ENCODE measurements at regions not wholly inside any gene's neighbourhood (a gene's known extent, or its start where the extent isn't known, plus 50 kb on each side); places are given as distances from the start of the nearest gene placed in this dataset.

- POLR2A ChIA-PET = no interaction called here
- Histone ChIP-seq H4K20me1 (ENCODE audit: insufficient read depth, low read length) (no peaks in the 10 kb centered on the region), H3K36me3 (ENCODE audit: insufficient read depth, low read length) (no peaks in the 10 kb centered on the region), H3K9me2 (ENCODE audit: insufficient read depth, low read length) (no peaks in the 10 kb centered on the region), H3K79me2 (ENCODE audit: insufficient read depth, low read depth, low read length) (no peaks in the 10 kb centered on the region), H3K9me3 (ENCODE audit: low read length) (no peaks in the 10 kb centered on the region), H2AFZ (ENCODE audit: low read length) (no peak overlapping the region), H3K4me1 (ENCODE audit: insufficient read depth, low read length, poor library complexity, severe bottlenecking) (no peaks in the 10 kb centered on the region), H3K27ac (ENCODE audit: low read depth, low read length, poor library complexity, severe bottlenecking) (no peak overlapping the region), H3K4me2 (ENCODE audit: low read length) (no peak overlapping the region), H3K4me3 (ENCODE audit: low read depth, low read length, poor library complexity, severe bottlenecking) (no peak overlapping the region)
- intact Hi-C loops (cut with micrococcal nuclease; ENCODE audit: unreplicated experiment) = no loop called here
- no TSS peak for BruUV-seq (replicated peaks)
- CTCF ChIA-PET (ENCODE audit: unreplicated experiment) = no interaction called here
- TF ChIP-seq, protein P1, sequence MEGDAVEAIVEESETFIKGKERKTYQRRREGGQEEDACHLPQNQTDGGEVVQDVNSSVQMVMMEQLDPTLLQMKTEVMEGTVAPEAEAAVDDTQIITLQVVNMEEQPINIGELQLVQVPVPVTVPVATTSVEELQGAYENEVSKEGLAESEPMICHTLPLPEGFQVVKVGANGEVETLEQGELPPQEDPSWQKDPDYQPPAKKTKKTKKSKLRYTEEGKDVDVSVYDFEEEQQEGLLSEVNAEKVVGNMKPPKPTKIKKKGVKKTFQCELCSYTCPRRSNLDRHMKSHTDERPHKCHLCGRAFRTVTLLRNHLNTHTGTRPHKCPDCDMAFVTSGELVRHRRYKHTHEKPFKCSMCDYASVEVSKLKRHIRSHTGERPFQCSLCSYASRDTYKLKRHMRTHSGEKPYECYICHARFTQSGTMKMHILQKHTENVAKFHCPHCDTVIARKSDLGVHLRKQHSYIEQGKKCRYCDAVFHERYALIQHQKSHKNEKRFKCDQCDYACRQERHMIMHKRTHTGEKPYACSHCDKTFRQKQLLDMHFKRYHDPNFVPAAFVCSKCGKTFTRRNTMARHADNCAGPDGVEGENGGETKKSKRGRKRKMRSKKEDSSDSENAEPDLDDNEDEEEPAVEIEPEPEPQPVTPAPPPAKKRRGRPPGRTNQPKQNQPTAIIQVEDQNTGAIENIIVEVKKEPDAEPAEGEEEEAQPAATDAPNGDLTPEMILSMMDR (conservative IDR thresholded peaks at IDR 0.05; ENCODE audit: low read length) = no peak
- TF ChIP-seq EZH2phosphoT487 (IDR thresholded peaks at IDR 0.05; ENCODE audit: borderline replicate concordance, low read depth, low read length) = no peak
- no peak for DNase-seq (ENCODE audit: low spot score)
Observed at GRCh38 chr5:93956006-93956405, 214.6 kb upstream of the POU5F2 start.

DNA sequence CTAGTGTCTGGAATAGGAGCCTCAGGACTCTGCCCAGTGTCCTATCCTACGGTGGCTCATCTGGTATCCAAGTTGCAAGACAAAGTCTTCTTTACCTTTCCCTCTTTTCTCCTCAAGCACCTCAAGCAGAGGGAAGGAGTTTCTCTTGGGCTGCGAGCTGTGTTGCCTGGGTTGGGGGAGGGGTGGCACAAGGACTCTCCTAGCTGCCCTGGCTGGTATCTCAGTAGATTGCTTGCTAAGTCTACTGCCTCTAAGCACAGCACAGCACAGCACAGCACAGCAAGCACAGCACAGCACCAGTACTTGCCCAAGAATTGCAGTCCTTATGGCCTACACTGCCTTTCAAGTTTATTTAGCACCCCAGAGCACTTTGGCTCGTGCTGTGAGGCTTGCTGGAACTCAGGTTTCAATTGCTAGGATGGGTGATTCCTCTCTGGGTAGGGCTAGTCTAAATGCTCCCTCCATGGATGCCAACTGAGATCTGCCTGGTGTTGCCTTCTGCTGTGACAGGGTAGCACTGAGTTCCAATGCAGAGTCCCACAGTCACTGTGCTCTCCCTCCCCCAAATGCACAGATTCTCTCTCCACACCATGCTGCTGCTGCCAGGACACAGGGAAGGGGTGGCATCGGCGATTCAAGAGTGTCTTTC lies 213.1 kb upstream of the POU5F2 start:
- Histone ChIP-seq H3K9me3 (ENCODE audit: low read length) (no peaks in the 10 kb centered on the region), H2AFZ (ENCODE audit: low read length) (no peak overlapping the region), H3K4me2 (ENCODE audit: low read length) (no peak overlapping the region), H3K4me3 (ENCODE audit: low read depth, low read length, poor library complexity, severe bottlenecking) (no peak overlapping the region), H3K4me1 (ENCODE audit: insufficient read depth, low read length, poor library complexity, severe bottlenecking) (no peaks in the 10 kb centered on the region), H3K79me2 (ENCODE audit: insufficient read depth, low read depth, low read length) (no peaks in the 10 kb centered on the region), H3K27ac (ENCODE audit: low read depth, low read length, poor library complexity, severe bottlenecking) (no peak overlapping the region), H3K36me3 (ENCODE audit: insufficient read depth, low read length) (no peaks in the 10 kb centered on the region), H4K20me1 (ENCODE audit: insufficient read depth, low read length) (no peaks in the 10 kb centered on the region), H3K9me2 (ENCODE audit: insufficient read depth, low read length) (no peaks in the 10 kb centered on the region)
- intact Hi-C loops (cut with micrococcal nuclease; ENCODE audit: unreplicated experiment) = no loop called here
- ChIA-PET POLR2A (interaction anchor here (0.6 to 0.7 kb wide), 2 partner anchors 10 to 631 kb away, joined by 3 to 7 read pairs; no protein-coding TSS in a partner anchor), CTCF (ENCODE audit: unreplicated experiment) (no interaction called here)
- no TSS peak for BruUV-seq (replicated peaks)
- TF ChIP-seq, protein P1 (conservative IDR thresholded peaks at IDR 0.05; ENCODE audit: low read length) = no peak
- TF ChIP-seq EZH2phosphoT487 (IDR thresholded peaks at IDR 0.05; ENCODE audit: borderline replicate concordance, low read depth, low read length) = no peak
- no peak for DNase-seq (ENCODE audit: low spot score)

DNA sequence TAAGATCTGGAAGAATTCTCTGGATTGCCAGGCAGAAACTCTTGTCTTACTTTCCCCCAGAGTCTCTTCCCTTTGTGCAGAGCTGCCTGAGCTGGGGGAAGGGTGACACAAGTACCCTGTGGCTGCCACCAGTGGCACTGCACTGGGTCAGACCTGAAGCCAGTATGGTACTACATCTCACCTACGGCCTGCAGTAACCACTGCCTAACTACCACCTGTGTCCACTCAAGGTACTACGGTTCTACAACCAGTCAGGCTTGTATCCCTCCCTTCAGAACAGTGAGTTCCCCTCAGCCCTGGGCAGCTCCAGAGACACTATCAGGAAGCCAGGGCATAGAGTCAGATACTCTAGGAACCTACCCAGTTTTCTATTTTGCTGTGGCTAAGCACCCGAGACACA lies 212.0 kb upstream of the POU5F2 start:
- H3K4me3 ChIP-seq (ENCODE audit: low read depth, low read length, poor library complexity, severe bottlenecking) = no peak overlapping the region
- no peak overlapping the region for H3K27ac ChIP-seq (ENCODE audit: low read depth, low read length, poor library complexity, severe bottlenecking)
- H3K9me3 ChIP-seq (ENCODE audit: low read length) = no peaks in the 10 kb centered on the region
- no peaks in the 10 kb centered on the region for H3K79me2 ChIP-seq (ENCODE audit: insufficient read depth, low read depth, low read length)
- H4K20me1 ChIP-seq (ENCODE audit: insufficient read depth, low read length) = no peaks in the 10 kb centered on the region
- H3K4me2 ChIP-seq (ENCODE audit: low read length) = no peak overlapping the region
- H3K9me2 ChIP-seq (ENCODE audit: insufficient read depth, low read length) = no peaks in the 10 kb centered on the region
- H3K4me1 ChIP-seq (ENCODE audit: insufficient read depth, low read length, poor library complexity, severe bottlenecking) = no peaks in the 10 kb centered on the region
- BruUV-seq (replicated peaks) = no TSS peak
- POLR2A ChIA-PET = interaction anchor here (0.6 kb wide), 1 partner anchor 712 kb away, joined by 3 read pairs; no protein-coding TSS in a partner anchor
- TF ChIP-seq EZH2phosphoT487 (IDR thresholded peaks at IDR 0.05; ENCODE audit: borderline replicate concordance, low read depth, low read length) = no peak
- TF ChIP-seq, protein P1 (conservative IDR thresholded peaks at IDR 0.05; ENCODE audit: low read length) = no peak
- no peak for DNase-seq (ENCODE audit: low spot score)
- CTCF ChIA-PET (ENCODE audit: unreplicated experiment) = no interaction called here
- no peak overlapping the region for H2AFZ ChIP-seq (ENCODE audit: low read length)
- intact Hi-C loops (cut with micrococcal nuclease; ENCODE audit: unreplicated experiment) = no loop called here
- H3K36me3 ChIP-seq (ENCODE audit: insufficient read depth, low read length) = no peaks in the 10 kb centered on the region
